Fibroblast of lung (primary cell): ENCODE measurements at regions not wholly inside any gene's neighbourhood (a gene's known extent, or its start where the extent isn't known, plus 50 kb on each side); places are given as distances from the start of the nearest gene placed in this dataset.

Experiments used
- CTCF ChIP-seq, 2 donors: IDR thresholded peaks in 1 of 2; conservative IDR thresholded peaks in 1 of 2; 1 replicate in 1 of 2; 2 replicates in 1 of 2; pipeline ENCODE4 v1.5.1; 2011 to 2012; ENCODE audit warnings: low read length in 2 of 2, control low read depth in 1 of 2, inconsistent platforms in 1 of 2, low read depth in 1 of 2, mild to moderate bottlenecking in 1 of 2
- EZH2 ChIP-seq: IDR thresholded peaks from 2 replicates; pipeline ENCODE4 v1.5.1; 2012; ENCODE audit warnings: low read length, control low read depth, mild to moderate bottlenecking; ENCODE audit errors: missing control alignments

- TF ChIP-seq CTCF (conservative IDR thresholded peaks at IDR 0.05 in 1 of 2, IDR thresholded peaks at IDR 0.05 in 1 of 2; ENCODE audit: low read depth in 1 of 2, low read length in 2 of 2) (no peak), EZH2 (no peak)
Measured at GRCh38 chr1:4218619-4219018, 318.5 kb upstream of the C1orf174 start.
